ENCODE measurements at regions not wholly inside any gene's neighbourhood (a gene's known extent, or its start where the extent isn't known, plus 50 kb on each side); places are given as distances from the start of the nearest gene placed in this dataset.

GRCh38 chr11:112789481-112789880 lies 171.7 kb upstream of the NCAM1 start:
- CTCF ChIA-PET = no interaction called here
- Histone ChIP-seq H3K9me3 (ENCODE audit: control insufficient read depth, insufficient read depth, low read depth, low read length) (no peaks in the 10 kb centered on the region), H3K36me3 (ENCODE audit: control insufficient read depth, insufficient read depth, low read length) (no peaks in the 10 kb centered on the region), H3K4me1 (ENCODE audit: control insufficient read depth, insufficient read depth, low read length) (no peaks in the 10 kb centered on the region), H3K27ac (ENCODE audit: low read length) (no peak overlapping the region), H3K27me3 (ENCODE audit: control insufficient read depth, insufficient read depth, low read length) (peaks cover 18% of the 10 kb centered on the region), H3K4me3 (ENCODE audit: low read depth in 2 of 2, low read length in 2 of 2) (no peak overlapping the region)
- POLR2A ChIA-PET = no interaction called here
- ATAC-seq = no peak
- in situ Hi-C loops (cut with HindIII; ENCODE audit: low pct_unique_long_range_greater_than_20kb, low sequenced_read_pairs) (no loop called here), intact Hi-C loops (cut with micrococcal nuclease; ENCODE audit: unreplicated experiment) (no loop called here)
- no peak for DNase-seq (ENCODE audit: low read depth, low spot score)
- no TSS peak for BruUV-seq (replicated peaks)
- TF ChIP-seq, protein P1, sequence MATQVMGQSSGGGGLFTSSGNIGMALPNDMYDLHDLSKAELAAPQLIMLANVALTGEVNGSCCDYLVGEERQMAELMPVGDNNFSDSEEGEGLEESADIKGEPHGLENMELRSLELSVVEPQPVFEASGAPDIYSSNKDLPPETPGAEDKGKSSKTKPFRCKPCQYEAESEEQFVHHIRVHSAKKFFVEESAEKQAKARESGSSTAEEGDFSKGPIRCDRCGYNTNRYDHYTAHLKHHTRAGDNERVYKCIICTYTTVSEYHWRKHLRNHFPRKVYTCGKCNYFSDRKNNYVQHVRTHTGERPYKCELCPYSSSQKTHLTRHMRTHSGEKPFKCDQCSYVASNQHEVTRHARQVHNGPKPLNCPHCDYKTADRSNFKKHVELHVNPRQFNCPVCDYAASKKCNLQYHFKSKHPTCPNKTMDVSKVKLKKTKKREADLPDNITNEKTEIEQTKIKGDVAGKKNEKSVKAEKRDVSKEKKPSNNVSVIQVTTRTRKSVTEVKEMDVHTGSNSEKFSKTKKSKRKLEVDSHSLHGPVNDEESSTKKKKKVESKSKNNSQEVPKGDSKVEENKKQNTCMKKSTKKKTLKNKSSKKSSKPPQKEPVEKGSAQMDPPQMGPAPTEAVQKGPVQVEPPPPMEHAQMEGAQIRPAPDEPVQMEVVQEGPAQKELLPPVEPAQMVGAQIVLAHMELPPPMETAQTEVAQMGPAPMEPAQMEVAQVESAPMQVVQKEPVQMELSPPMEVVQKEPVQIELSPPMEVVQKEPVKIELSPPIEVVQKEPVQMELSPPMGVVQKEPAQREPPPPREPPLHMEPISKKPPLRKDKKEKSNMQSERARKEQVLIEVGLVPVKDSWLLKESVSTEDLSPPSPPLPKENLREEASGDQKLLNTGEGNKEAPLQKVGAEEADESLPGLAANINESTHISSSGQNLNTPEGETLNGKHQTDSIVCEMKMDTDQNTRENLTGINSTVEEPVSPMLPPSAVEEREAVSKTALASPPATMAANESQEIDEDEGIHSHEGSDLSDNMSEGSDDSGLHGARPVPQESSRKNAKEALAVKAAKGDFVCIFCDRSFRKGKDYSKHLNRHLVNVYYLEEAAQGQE (IDR thresholded peaks at IDR 0.05; ENCODE audit: insufficient read depth in 1 of 2, low read depth in 2 of 2, low read length in 1 of 2) = no peak
- TF ChIP-seq, protein P2, sequence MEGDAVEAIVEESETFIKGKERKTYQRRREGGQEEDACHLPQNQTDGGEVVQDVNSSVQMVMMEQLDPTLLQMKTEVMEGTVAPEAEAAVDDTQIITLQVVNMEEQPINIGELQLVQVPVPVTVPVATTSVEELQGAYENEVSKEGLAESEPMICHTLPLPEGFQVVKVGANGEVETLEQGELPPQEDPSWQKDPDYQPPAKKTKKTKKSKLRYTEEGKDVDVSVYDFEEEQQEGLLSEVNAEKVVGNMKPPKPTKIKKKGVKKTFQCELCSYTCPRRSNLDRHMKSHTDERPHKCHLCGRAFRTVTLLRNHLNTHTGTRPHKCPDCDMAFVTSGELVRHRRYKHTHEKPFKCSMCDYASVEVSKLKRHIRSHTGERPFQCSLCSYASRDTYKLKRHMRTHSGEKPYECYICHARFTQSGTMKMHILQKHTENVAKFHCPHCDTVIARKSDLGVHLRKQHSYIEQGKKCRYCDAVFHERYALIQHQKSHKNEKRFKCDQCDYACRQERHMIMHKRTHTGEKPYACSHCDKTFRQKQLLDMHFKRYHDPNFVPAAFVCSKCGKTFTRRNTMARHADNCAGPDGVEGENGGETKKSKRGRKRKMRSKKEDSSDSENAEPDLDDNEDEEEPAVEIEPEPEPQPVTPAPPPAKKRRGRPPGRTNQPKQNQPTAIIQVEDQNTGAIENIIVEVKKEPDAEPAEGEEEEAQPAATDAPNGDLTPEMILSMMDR (IDR thresholded peaks at IDR 0.05) = no peak
- no peak for TF ChIP-seq TCF7L2 (IDR thresholded peaks at IDR 0.05; ENCODE audit: low read depth, low read length)
- no peak for TF ChIP-seq POLR2AphosphoS5 (IDR thresholded peaks at IDR 0.05; ENCODE audit: low read depth, low read length)
- no peak for TF ChIP-seq SIN3A (IDR thresholded peaks at IDR 0.05; ENCODE audit: borderline replicate concordance, insufficient read depth, low read depth, low read length)

DNA sequence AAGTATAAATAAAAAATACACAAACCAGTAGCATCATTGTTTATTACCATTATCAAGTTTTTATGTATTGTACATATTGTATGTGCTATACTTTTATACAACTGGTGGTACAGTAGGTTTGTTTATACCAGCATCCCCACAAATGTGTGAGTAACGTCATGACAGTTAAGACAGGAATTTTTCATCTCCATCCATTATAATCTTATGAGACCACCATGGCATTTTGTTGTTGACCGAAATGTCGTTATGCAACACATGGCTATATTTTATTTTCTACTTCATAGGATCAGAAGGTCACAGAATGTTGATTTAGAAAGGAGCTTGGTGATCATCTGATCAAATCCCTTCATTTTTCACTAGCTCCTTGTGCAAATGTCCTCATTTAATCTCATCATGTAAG lies 170.9 kb upstream of the NCAM1 start:
- Histone ChIP-seq H3K36me3 (ENCODE audit: control insufficient read depth, insufficient read depth, low read length) (no peaks in the 10 kb centered on the region), H3K27ac (ENCODE audit: low read length) (no peak overlapping the region), H3K4me1 (ENCODE audit: control insufficient read depth, insufficient read depth, low read length) (no peaks in the 10 kb centered on the region), H3K27me3 (ENCODE audit: control insufficient read depth, insufficient read depth, low read length) (peaks cover 15% of the 10 kb centered on the region), H3K4me3 (ENCODE audit: low read depth in 2 of 2, low read length in 2 of 2) (no peak overlapping the region), H3K9me3 (ENCODE audit: control insufficient read depth, insufficient read depth, low read depth, low read length) (no peaks in the 10 kb centered on the region)
- intact Hi-C loops (cut with micrococcal nuclease; ENCODE audit: unreplicated experiment) = loop anchor here (10.0 kb wide), 1 partner anchor 495 kb away; no protein-coding TSS in a partner anchor
- TF ChIP-seq, protein P1 (IDR thresholded peaks at IDR 0.05; ENCODE audit: insufficient read depth in 1 of 2, low read depth in 2 of 2, low read length in 1 of 2) = no peak
- TF ChIP-seq TCF7L2 (IDR thresholded peaks at IDR 0.05; ENCODE audit: low read depth, low read length) (no peak), POLR2AphosphoS5 (IDR thresholded peaks at IDR 0.05; ENCODE audit: low read depth, low read length) (no peak), SIN3A (IDR thresholded peaks at IDR 0.05; ENCODE audit: borderline replicate concordance, insufficient read depth, low read depth, low read length) (no peak)
- TF ChIP-seq, protein P2 (IDR thresholded peaks at IDR 0.05) = no peak
- DNase-seq (ENCODE audit: low read depth, low spot score) (no peak), ATAC-seq (no peak)
- ChIA-PET POLR2A (no interaction called here), CTCF (no interaction called here)
- no TSS peak for BruUV-seq (replicated peaks)
- in situ Hi-C loops (cut with HindIII; ENCODE audit: low pct_unique_long_range_greater_than_20kb, low sequenced_read_pairs) = no loop called here
